ENCODE measurements at regions not wholly inside any gene's neighbourhood (a gene's known extent, or its start where the extent isn't known, plus 50 kb on each side); places are given as distances from the start of the nearest gene placed in this dataset.

- Histone ChIP-seq H4K8ac (ENCODE audit: low read depth, low read length) (no peak overlapping the region), H2BK120ac (ENCODE audit: low read depth, low read length) (no peak overlapping the region), H3K79me2 (ENCODE audit: control insufficient read depth, insufficient read depth, low read length) (no peaks in the 10 kb centered on the region), H4K5ac (ENCODE audit: low read length) (no peak overlapping the region), H3K27ac (ENCODE audit: low read depth, low read length) (no peak overlapping the region), H2AK5ac (ENCODE audit: low read length) (no peak overlapping the region), H3K4me3 (ENCODE audit: low read length) (no peak overlapping the region), H3K36me3 (ENCODE audit: control insufficient read depth, insufficient read depth, low read length) (no peaks in the 10 kb centered on the region), H3K4ac (ENCODE audit: low read depth, low read length) (no peak overlapping the region), H3K79me1 (ENCODE audit: low read length) (no peaks in the 10 kb centered on the region), H3K4me1 (ENCODE audit: control insufficient read depth, low read depth, low read length) (no peaks in the 10 kb centered on the region), H3K27me3 (ENCODE audit: insufficient read depth, low read length, poor library complexity) (no peaks in the 10 kb centered on the region), H3K4me2 (ENCODE audit: low read length) (no peak overlapping the region), H2BK5ac (ENCODE audit: low read length) (no peak overlapping the region), H3K56ac (ENCODE audit: low read length) (no peak overlapping the region), H3K18ac (ENCODE audit: low read length) (no peak overlapping the region), H3K9ac (ENCODE audit: low read length) (no peak overlapping the region), H2BK15ac (replicated peaks; ENCODE audit: low read depth) (no peak overlapping the region), H3K23ac (ENCODE audit: low read length) (no peak overlapping the region)
- DNase-seq: no peak
Observed at GRCh38 chr7:12815871-12816270, 128.4 kb downstream of the ARL4A start.

- WGBS (ENCODE audit: extremely low coverage, insufficient coverage, low lambda C conversion rate): no CpG with 5 or more reads among the region's 3 CpGs
- no peak overlapping the region for H2BK120ac ChIP-seq (ENCODE audit: low read depth, low read length)
- H2AK5ac ChIP-seq (ENCODE audit: low read length): no peak overlapping the region
- H4K5ac ChIP-seq (ENCODE audit: low read length): no peak overlapping the region
- no peak overlapping the region for H4K8ac ChIP-seq (ENCODE audit: low read depth, low read length)
- no peaks in the 10 kb centered on the region for H3K79me1 ChIP-seq (ENCODE audit: low read length)
- no peak overlapping the region for H3K27ac ChIP-seq (ENCODE audit: low read depth, low read length)
- no peak overlapping the region for H3K4me2 ChIP-seq (ENCODE audit: low read length)
- H2BK5ac ChIP-seq (ENCODE audit: low read length): no peak overlapping the region
- no peak overlapping the region for H2BK15ac ChIP-seq (replicated peaks; ENCODE audit: low read depth)
- H3K4me3 ChIP-seq (ENCODE audit: low read length): no peak overlapping the region
- peak; percentile 50 for DNase-seq
- no peak overlapping the region for H3K23ac ChIP-seq (ENCODE audit: low read length)
- no peak overlapping the region for H3K56ac ChIP-seq (ENCODE audit: low read length)
- H3K36me3 ChIP-seq (ENCODE audit: control insufficient read depth, insufficient read depth, low read length): no peaks in the 10 kb centered on the region
- no peaks in the 10 kb centered on the region for H3K79me2 ChIP-seq (ENCODE audit: control insufficient read depth, insufficient read depth, low read length)
- no peaks in the 10 kb centered on the region for H3K27me3 ChIP-seq (ENCODE audit: insufficient read depth, low read length, poor library complexity)
- H3K4ac ChIP-seq (ENCODE audit: low read depth, low read length): no peak overlapping the region
- H3K9ac ChIP-seq (ENCODE audit: low read length): no peak overlapping the region
- H3K18ac ChIP-seq (ENCODE audit: low read length): no peak overlapping the region
- H3K4me1 ChIP-seq (ENCODE audit: control insufficient read depth, low read depth, low read length): no peaks in the 10 kb centered on the region
Observed at GRCh38 chr7:12820777-12821176, 133.3 kb downstream of the ARL4A start.

GRCh38 chr7:12821746-12822145 is 134.3 kb downstream of the ARL4A start:
- Histone ChIP-seq H3K79me2 (ENCODE audit: control insufficient read depth, insufficient read depth, low read length) (no peaks in the 10 kb centered on the region), H3K79me1 (ENCODE audit: low read length) (no peaks in the 10 kb centered on the region), H4K5ac (ENCODE audit: low read length) (no peak overlapping the region), H3K4ac (ENCODE audit: low read depth, low read length) (no peak overlapping the region), H3K23ac (ENCODE audit: low read length) (no peak overlapping the region), H3K9ac (ENCODE audit: low read length) (no peak overlapping the region), H3K4me3 (ENCODE audit: low read length) (no peak overlapping the region), H2BK120ac (ENCODE audit: low read depth, low read length) (no peak overlapping the region), H3K56ac (ENCODE audit: low read length) (no peak overlapping the region), H3K18ac (ENCODE audit: low read length) (no peak overlapping the region), H3K27ac (ENCODE audit: low read depth, low read length) (no peak overlapping the region), H3K36me3 (ENCODE audit: control insufficient read depth, insufficient read depth, low read length) (no peaks in the 10 kb centered on the region), H2BK15ac (replicated peaks; ENCODE audit: low read depth) (no peak overlapping the region), H3K27me3 (ENCODE audit: insufficient read depth, low read length, poor library complexity) (no peaks in the 10 kb centered on the region), H3K4me2 (ENCODE audit: low read length) (no peak overlapping the region), H2AK5ac (ENCODE audit: low read length) (no peak overlapping the region), H2BK5ac (ENCODE audit: low read length) (no peak overlapping the region), H4K8ac (ENCODE audit: low read depth, low read length) (no peak overlapping the region), H3K4me1 (ENCODE audit: control insufficient read depth, low read depth, low read length) (no peaks in the 10 kb centered on the region)
- no peak for DNase-seq
- no CpG with 5 or more reads among the region's 2 CpGs for WGBS (ENCODE audit: extremely low coverage, insufficient coverage, low lambda C conversion rate)

GRCh38 chr7:12826079-12826478 is 138.6 kb downstream of the ARL4A start:
- Histone ChIP-seq H3K79me1 (ENCODE audit: low read length) (no peaks in the 10 kb centered on the region), H3K56ac (ENCODE audit: low read length) (no peak overlapping the region), H3K36me3 (ENCODE audit: control insufficient read depth, insufficient read depth, low read length) (no peaks in the 10 kb centered on the region), H3K4me1 (ENCODE audit: control insufficient read depth, low read depth, low read length) (no peaks in the 10 kb centered on the region), H3K23ac (ENCODE audit: low read length) (no peak overlapping the region), H3K79me2 (ENCODE audit: control insufficient read depth, insufficient read depth, low read length) (no peaks in the 10 kb centered on the region), H3K4ac (ENCODE audit: low read depth, low read length) (no peak overlapping the region), H2BK5ac (ENCODE audit: low read length) (no peak overlapping the region), H3K4me3 (ENCODE audit: low read length) (no peak overlapping the region), H4K8ac (ENCODE audit: low read depth, low read length) (no peak overlapping the region), H4K5ac (ENCODE audit: low read length) (no peak overlapping the region), H3K9ac (ENCODE audit: low read length) (no peak overlapping the region), H2AK5ac (ENCODE audit: low read length) (no peak overlapping the region), H3K18ac (ENCODE audit: low read length) (no peak overlapping the region), H3K27ac (ENCODE audit: low read depth, low read length) (no peak overlapping the region), H2BK120ac (ENCODE audit: low read depth, low read length) (no peak overlapping the region), H2BK15ac (replicated peaks; ENCODE audit: low read depth) (no peak overlapping the region), H3K4me2 (ENCODE audit: low read length) (no peak overlapping the region), H3K27me3 (ENCODE audit: insufficient read depth, low read length, poor library complexity) (no peaks in the 10 kb centered on the region)
- WGBS (ENCODE audit: extremely low coverage, insufficient coverage, low lambda C conversion rate): no CpG with 5 or more reads among the region's 1 CpG
- no peak for DNase-seq

- Histone ChIP-seq H2BK15ac (replicated peaks; ENCODE audit: low read depth) (no peak overlapping the region), H4K8ac (ENCODE audit: low read depth, low read length) (no peak overlapping the region), H3K4me3 (ENCODE audit: low read length) (no peak overlapping the region), H3K79me1 (ENCODE audit: low read length) (no peaks in the 10 kb centered on the region), H3K27ac (ENCODE audit: low read depth, low read length) (no peak overlapping the region), H3K9ac (ENCODE audit: low read length) (no peak overlapping the region), H3K23ac (ENCODE audit: low read length) (no peak overlapping the region), H2AK5ac (ENCODE audit: low read length) (no peak overlapping the region), H3K4me1 (ENCODE audit: control insufficient read depth, low read depth, low read length) (no peaks in the 10 kb centered on the region), H3K56ac (ENCODE audit: low read length) (no peak overlapping the region), H2BK5ac (ENCODE audit: low read length) (no peak overlapping the region), H3K4me2 (ENCODE audit: low read length) (no peak overlapping the region), H3K36me3 (ENCODE audit: control insufficient read depth, insufficient read depth, low read length) (no peaks in the 10 kb centered on the region), H3K79me2 (ENCODE audit: control insufficient read depth, insufficient read depth, low read length) (no peaks in the 10 kb centered on the region), H3K18ac (ENCODE audit: low read length) (no peak overlapping the region), H2BK120ac (ENCODE audit: low read depth, low read length) (no peak overlapping the region), H3K27me3 (ENCODE audit: insufficient read depth, low read length, poor library complexity) (no peaks in the 10 kb centered on the region), H3K4ac (ENCODE audit: low read depth, low read length) (no peak overlapping the region), H4K5ac (ENCODE audit: low read length) (no peak overlapping the region)
- no CpG with 5 or more reads among the region's 4 CpGs for WGBS (ENCODE audit: extremely low coverage, insufficient coverage, low lambda C conversion rate)
- no peak for DNase-seq
Observed at GRCh38 chr7:12827219-12827821, 139.9 kb downstream of the ARL4A start.

- Histone ChIP-seq H3K9ac (ENCODE audit: low read length) (no peak overlapping the region), H4K8ac (ENCODE audit: low read depth, low read length) (no peak overlapping the region), H2BK15ac (replicated peaks; ENCODE audit: low read depth) (no peak overlapping the region), H3K36me3 (ENCODE audit: control insufficient read depth, insufficient read depth, low read length) (no peaks in the 10 kb centered on the region), H2AK5ac (ENCODE audit: low read length) (no peak overlapping the region), H3K23ac (ENCODE audit: low read length) (no peak overlapping the region), H3K4me3 (ENCODE audit: low read length) (no peak overlapping the region), H3K27me3 (ENCODE audit: insufficient read depth, low read length, poor library complexity) (no peaks in the 10 kb centered on the region), H3K79me2 (ENCODE audit: control insufficient read depth, insufficient read depth, low read length) (no peaks in the 10 kb centered on the region), H2BK120ac (ENCODE audit: low read depth, low read length) (no peak overlapping the region), H3K56ac (ENCODE audit: low read length) (no peak overlapping the region), H3K4me1 (ENCODE audit: control insufficient read depth, low read depth, low read length) (no peaks in the 10 kb centered on the region), H3K4ac (ENCODE audit: low read depth, low read length) (no peak overlapping the region), H2BK5ac (ENCODE audit: low read length) (no peak overlapping the region), H3K27ac (ENCODE audit: low read depth, low read length) (no peak overlapping the region), H3K4me2 (ENCODE audit: low read length) (no peak overlapping the region), H4K5ac (ENCODE audit: low read length) (no peak overlapping the region), H3K79me1 (ENCODE audit: low read length) (no peaks in the 10 kb centered on the region), H3K18ac (ENCODE audit: low read length) (no peak overlapping the region)
- no CpG with 5 or more reads among the region's 3 CpGs for WGBS (ENCODE audit: extremely low coverage, insufficient coverage, low lambda C conversion rate)
- DNase-seq: no peak
Observed at GRCh38 chr7:12827920-12828319, 140.5 kb downstream of the ARL4A start.

Measured in mesendoderm (in vitro differentiated cells).